ENCODE measurements at regions not wholly inside any gene's neighbourhood (a gene's known extent, or its start where the extent isn't known, plus 50 kb on each side); places are given as distances from the start of the nearest gene placed in this dataset.

DNA sequence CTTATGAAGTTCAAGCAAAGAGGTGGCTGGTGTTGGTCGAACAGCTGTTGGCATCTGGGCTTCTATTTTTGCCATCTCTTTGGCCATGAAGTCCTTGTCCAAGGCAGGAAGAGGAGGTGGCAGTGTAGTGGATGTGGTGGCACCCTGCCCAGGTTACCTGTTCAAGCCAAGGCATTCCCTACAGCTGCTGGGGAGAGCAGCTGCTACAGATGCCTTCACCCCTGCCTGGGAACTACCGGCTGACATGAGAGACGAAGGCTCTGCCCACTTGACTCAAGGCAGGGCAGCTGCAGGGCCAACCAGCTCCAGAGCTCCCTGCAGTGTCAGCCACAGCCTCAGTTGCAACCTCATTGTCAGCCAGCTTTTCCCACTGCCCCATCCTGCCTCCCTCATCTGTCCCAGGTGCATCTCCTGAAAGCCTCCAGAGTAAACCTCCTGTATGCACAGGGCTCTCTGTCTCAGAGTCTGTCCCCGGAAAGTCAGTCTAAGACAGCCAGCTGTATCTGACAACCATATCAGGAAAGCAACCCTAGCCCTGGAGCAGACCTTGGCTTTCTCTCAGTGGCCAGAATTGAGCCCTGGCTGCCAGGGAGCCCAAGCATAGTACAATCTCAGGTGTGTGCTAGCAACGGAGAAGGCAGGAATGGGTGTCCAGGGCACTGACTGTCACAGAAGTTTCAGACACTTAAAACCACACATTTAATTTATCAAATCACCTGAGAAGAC is 115.9 kb downstream of the RPIA start:
- TF ChIP-seq, protein P1, sequence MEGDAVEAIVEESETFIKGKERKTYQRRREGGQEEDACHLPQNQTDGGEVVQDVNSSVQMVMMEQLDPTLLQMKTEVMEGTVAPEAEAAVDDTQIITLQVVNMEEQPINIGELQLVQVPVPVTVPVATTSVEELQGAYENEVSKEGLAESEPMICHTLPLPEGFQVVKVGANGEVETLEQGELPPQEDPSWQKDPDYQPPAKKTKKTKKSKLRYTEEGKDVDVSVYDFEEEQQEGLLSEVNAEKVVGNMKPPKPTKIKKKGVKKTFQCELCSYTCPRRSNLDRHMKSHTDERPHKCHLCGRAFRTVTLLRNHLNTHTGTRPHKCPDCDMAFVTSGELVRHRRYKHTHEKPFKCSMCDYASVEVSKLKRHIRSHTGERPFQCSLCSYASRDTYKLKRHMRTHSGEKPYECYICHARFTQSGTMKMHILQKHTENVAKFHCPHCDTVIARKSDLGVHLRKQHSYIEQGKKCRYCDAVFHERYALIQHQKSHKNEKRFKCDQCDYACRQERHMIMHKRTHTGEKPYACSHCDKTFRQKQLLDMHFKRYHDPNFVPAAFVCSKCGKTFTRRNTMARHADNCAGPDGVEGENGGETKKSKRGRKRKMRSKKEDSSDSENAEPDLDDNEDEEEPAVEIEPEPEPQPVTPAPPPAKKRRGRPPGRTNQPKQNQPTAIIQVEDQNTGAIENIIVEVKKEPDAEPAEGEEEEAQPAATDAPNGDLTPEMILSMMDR (IDR thresholded peaks at IDR 0.05 in 4 of 5, conservative IDR thresholded peaks at IDR 0.05 in 1 of 5): no peak
- TF ChIP-seq POLR2A (IDR thresholded peaks at IDR 0.05): no peak

Measured in gastrocnemius medialis (tissue), 4 donors.